Nephron (organoid): ENCODE measurements at regions not wholly inside any gene's neighbourhood (a gene's known extent, or its start where the extent isn't known, plus 50 kb on each side); places are given as distances from the start of the nearest gene placed in this dataset.

ENCODE experiments used
- H3K27ac Mint-ChIP-seq, 3 experiments: 2 replicates each; pipeline ENCODE4 v1.8.0; 2020; ENCODE audit warnings: mixed read lengths in 3 of 3, mild to moderate bottlenecking in 2 of 3, moderate library complexity in 1 of 3
- H3K27me3 Mint-ChIP-seq: 2 replicates; pipeline ENCODE4 v1.8.0; 2021; ENCODE audit warnings: low read depth, mild to moderate bottlenecking, moderate library complexity, mixed read lengths
- H3K36me3 Mint-ChIP-seq: 2 replicates; pipeline ENCODE4 v1.8.0; 2020; ENCODE audit warnings: low read depth, mixed read lengths
- H3K4me1 Mint-ChIP-seq: 2 replicates; pipeline ENCODE4 v1.8.0; 2020; ENCODE audit warnings: mixed read lengths
- H3K4me3 Mint-ChIP-seq, 3 experiments: 2 replicates each; pipeline ENCODE4 v1.8.0; 2020; ENCODE audit warnings: mild to moderate bottlenecking in 3 of 3, mixed read lengths in 3 of 3, moderate library complexity in 2 of 3
- H3K9me3 Mint-ChIP-seq: 2 replicates; pipeline ENCODE4 v1.8.0; 2020; ENCODE audit warnings: mixed read lengths
- TF ChIP-seq, protein P1 (sequence below), 3 experiments: fragments of 200-600 bp; sonication (generic); IDR thresholded peaks; one replicate each; pipeline ENCODE4 v1.5.0; 2021; ENCODE audit warnings: antibody characterized with exemption in 3 of 3; ENCODE audit not compliant: unreplicated experiment in 3 of 3

- no peaks in the 10 kb centered on the region for H3K9me3 Mint-ChIP-seq
- H3K4me3 Mint-ChIP-seq: no peak overlapping the region
- no peak overlapping the region for H3K27ac Mint-ChIP-seq
- no peaks in the 10 kb centered on the region for H3K36me3 Mint-ChIP-seq
- TF ChIP-seq, protein P1, sequence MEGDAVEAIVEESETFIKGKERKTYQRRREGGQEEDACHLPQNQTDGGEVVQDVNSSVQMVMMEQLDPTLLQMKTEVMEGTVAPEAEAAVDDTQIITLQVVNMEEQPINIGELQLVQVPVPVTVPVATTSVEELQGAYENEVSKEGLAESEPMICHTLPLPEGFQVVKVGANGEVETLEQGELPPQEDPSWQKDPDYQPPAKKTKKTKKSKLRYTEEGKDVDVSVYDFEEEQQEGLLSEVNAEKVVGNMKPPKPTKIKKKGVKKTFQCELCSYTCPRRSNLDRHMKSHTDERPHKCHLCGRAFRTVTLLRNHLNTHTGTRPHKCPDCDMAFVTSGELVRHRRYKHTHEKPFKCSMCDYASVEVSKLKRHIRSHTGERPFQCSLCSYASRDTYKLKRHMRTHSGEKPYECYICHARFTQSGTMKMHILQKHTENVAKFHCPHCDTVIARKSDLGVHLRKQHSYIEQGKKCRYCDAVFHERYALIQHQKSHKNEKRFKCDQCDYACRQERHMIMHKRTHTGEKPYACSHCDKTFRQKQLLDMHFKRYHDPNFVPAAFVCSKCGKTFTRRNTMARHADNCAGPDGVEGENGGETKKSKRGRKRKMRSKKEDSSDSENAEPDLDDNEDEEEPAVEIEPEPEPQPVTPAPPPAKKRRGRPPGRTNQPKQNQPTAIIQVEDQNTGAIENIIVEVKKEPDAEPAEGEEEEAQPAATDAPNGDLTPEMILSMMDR (IDR thresholded peaks at IDR 0.05; ENCODE audit: unreplicated experiment in 3 of 3): no peak
- peaks cover 3% of the 10 kb centered on the region for H3K27me3 Mint-ChIP-seq
- H3K4me1 Mint-ChIP-seq: no peaks in the 10 kb centered on the region
Measured at GRCh38 chr5:167624053-167624452, 667.4 kb upstream of the WWC1 start.

- H3K4me3 Mint-ChIP-seq: no peak overlapping the region
- TF ChIP-seq, protein P1 (IDR thresholded peaks at IDR 0.05; ENCODE audit: unreplicated experiment in 3 of 3): no peak
Measured at GRCh38 chr5:167626341-167627123, 664.9 kb upstream of the WWC1 start.

DNA sequence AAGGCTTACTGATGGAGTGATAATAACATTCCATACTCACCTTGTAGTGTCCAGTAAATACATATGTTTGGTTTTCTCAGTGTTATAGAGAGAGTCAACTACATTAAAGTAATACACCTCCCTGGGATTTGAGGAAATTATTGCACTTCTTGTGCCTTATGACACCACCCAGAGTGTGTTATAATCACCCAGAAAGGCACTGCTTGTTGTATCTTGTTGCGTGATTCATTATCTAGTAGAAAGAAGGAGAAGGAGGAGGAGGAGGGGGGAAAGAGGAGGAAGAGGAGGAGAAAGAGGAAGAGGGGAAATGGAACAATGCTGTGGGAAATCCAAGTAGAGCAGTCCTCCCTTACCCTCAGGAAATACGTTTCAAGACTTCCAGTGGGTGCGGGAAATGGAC, 661.8 kb upstream of the WWC1 start:
- peaks cover 3% of the 10 kb centered on the region for H3K27me3 Mint-ChIP-seq
- TF ChIP-seq, protein P1 (IDR thresholded peaks at IDR 0.05; ENCODE audit: unreplicated experiment in 3 of 3): no peak
- H3K9me3 Mint-ChIP-seq: no peaks in the 10 kb centered on the region
- H3K36me3 Mint-ChIP-seq: no peaks in the 10 kb centered on the region
- no peak overlapping the region for H3K4me3 Mint-ChIP-seq
- H3K4me1 Mint-ChIP-seq: no peaks in the 10 kb centered on the region
- H3K27ac Mint-ChIP-seq: no peak overlapping the region

More at GRCh38 chr5:167626341-167627123, 664.9 kb upstream of the WWC1 start:
- Mint-ChIP-seq H3K27me3 (peaks cover 3% of the 10 kb centered on the region), H3K27ac (no peak overlapping the region), H3K36me3 (no peaks in the 10 kb centered on the region), H3K9me3 (no peaks in the 10 kb centered on the region), H3K4me1 (no peaks in the 10 kb centered on the region)

GRCh38 chr5:167631191-167631590, 660.3 kb upstream of the WWC1 start:
- TF ChIP-seq, protein P1 (IDR thresholded peaks at IDR 0.05; ENCODE audit: unreplicated experiment in 3 of 3): no peak
- no peaks in the 10 kb centered on the region for H3K4me1 Mint-ChIP-seq

GRCh38 chr5:167633114-167633513, 658.3 kb upstream of the WWC1 start:
- no peaks in the 10 kb centered on the region for H3K9me3 Mint-ChIP-seq
- H3K4me1 Mint-ChIP-seq: no peaks in the 10 kb centered on the region
- H3K36me3 Mint-ChIP-seq: no peaks in the 10 kb centered on the region
- TF ChIP-seq, protein P1 (IDR thresholded peaks at IDR 0.05; ENCODE audit: unreplicated experiment in 3 of 3): no peak
- H3K27ac Mint-ChIP-seq: no peak overlapping the region
- H3K27me3 Mint-ChIP-seq: no peaks in the 10 kb centered on the region
- no peak overlapping the region for H3K4me3 Mint-ChIP-seq

More at GRCh38 chr5:167631191-167631590, 660.3 kb upstream of the WWC1 start:
- Mint-ChIP-seq H3K27me3 (no peaks in the 10 kb centered on the region), H3K27ac (no peak overlapping the region), H3K4me3 (no peak overlapping the region), H3K36me3 (no peaks in the 10 kb centered on the region), H3K9me3 (no peaks in the 10 kb centered on the region)

- TF ChIP-seq, protein P1 (IDR thresholded peaks at IDR 0.05; ENCODE audit: unreplicated experiment in 3 of 3): no peak
- H3K27me3 Mint-ChIP-seq: no peaks in the 10 kb centered on the region
- no peak overlapping the region for H3K4me3 Mint-ChIP-seq
- no peak overlapping the region for H3K27ac Mint-ChIP-seq
- no peaks in the 10 kb centered on the region for H3K9me3 Mint-ChIP-seq
- H3K4me1 Mint-ChIP-seq: no peaks in the 10 kb centered on the region
- no peaks in the 10 kb centered on the region for H3K36me3 Mint-ChIP-seq
Measured at GRCh38 chr5:167633931-167634341, 657.5 kb upstream of the WWC1 start.
